ENCODE measurements at regions not wholly inside any gene's neighbourhood (a gene's known extent, or its start where the extent isn't known, plus 50 kb on each side); places are given as distances from the start of the nearest gene placed in this dataset.

- peak; percentile 74 for DNase-seq
Observed at GRCh38 chr9:4382722-4383317, 83.0 kb upstream of the GLIS3 start.

- no peak for DNase-seq
Observed at GRCh38 chr9:4381744-4382143, 81.9 kb upstream of the GLIS3 start.

- no peak for DNase-seq
Observed at GRCh38 chr9:4380406-4380805, 80.5 kb upstream of the GLIS3 start.

GRCh38 chr9:4375424-4376200, 75.7 kb upstream of the GLIS3 start:
- peak; percentile 19 for DNase-seq

- DNase-seq: no peak
Observed at GRCh38 chr9:4371108-4371507, 71.2 kb upstream of the GLIS3 start.

GRCh38 chr9:4370501-4370900, 70.6 kb upstream of the GLIS3 start:
- DNase-seq: no peak

DNA sequence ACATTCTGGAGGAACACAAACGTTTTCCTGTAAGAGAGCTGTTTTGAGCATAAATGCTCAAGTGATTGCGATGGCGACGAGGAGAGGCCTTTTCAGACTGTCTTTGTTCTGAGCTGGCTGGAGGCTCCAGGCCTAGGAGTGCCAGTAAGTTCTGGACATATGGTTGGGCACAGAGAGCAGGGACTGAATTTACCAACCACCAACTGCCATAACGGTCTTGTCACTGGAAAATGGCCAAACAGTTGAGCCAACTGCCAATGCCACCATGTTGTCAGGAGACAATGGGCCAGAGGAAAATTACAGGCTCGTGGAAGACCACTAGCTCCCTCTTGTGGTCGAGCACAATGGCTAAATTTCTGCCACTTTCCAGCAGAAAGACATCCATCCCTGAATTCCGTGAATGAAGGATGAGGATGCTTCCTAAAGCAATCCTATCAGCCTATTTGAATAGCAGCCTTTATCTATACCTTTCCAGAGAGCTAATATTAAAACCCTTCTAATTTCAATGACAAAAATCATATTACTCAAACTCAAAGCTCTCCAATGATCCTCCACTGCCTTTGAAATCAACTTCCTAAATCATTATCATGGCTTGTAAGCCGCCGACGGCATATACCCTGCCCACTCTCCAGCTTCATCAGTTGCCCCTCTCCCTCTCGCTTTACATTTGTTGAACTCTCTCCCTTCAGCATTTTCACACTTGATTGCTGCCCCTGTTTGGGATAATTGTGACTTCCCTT, 66.9 kb upstream of the GLIS3 start:
- peak; percentile 80 for DNase-seq

DNA sequence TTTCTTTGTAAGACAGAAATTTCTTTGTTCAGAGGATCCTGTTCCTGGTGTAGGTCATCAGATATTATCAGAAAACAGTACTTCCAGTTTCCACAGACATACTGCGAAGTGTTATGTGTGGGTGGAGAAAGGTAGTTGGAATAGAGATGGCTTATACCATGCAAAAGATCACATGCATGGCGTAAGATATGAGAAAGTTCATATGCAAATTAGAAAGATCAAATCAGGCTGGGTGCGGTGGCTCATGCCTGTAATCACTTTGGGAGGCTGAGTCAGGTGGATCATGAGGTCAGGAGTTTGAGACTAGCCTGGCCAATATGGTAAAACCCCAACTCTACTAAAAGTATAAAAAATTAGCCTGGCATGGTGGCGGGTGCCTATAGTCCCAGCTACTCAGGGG, 65.2 kb upstream of the GLIS3 start:
- DNase-seq: no peak

DNA sequence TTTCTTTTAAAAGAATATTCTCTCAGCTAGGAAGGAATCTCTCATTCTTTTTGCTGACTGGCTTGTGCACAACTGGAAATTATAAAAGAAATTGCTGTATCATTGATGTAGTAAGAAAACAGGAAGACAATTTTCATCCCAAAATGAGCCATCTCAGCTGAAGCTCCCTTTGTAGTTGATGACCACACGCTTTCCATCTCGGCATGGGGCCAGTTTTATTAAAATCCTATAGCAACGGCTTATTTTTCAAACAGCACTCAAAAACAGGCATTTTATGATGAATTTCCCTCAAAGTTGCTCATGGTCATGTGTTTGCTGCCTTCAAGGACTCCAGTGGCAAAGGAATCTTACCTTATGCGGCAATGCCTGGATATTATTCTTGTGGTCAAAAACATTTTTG, 62.4 kb upstream of the GLIS3 start:
- no peak for DNase-seq

DNA sequence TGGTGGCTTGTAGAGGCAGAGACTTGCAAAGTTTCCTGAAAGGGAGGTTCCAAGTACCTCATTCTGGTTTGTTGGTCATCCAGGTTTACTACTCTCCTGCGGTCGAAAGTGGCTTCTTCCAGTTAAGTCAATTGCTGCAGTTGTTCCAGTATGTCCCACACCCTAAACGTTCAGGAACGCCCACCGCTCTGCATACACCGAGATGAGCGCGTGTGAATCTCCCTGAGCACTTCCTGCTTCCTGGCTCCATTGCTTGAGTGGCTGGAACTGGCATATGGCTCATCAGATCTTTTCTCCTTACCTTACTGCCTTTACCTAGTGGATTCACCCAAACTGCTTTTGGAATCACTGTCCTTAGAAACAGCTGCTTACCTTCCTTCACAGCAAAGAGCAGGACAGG, 59.1 kb upstream of the GLIS3 start:
- no peak for DNase-seq

DNA sequence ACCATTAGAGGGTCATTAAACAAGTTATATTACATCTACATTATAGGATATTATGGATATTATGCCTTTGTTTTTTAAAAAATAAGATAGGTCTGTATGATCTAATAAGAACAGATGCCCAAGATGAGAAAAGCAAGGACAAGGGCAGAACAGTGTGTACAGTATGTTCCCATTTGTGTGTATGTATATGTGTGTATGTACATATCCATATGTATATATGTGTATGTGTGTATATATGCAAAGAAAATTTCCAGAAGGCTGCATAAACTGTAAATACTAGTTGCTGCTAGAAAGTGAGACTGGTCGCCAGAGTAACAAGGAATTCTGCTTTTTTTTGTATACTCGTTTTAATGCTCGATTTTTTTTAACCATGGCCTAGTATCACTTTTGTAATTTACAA, 58.1 kb upstream of the GLIS3 start:
- no peak for DNase-seq

DNA sequence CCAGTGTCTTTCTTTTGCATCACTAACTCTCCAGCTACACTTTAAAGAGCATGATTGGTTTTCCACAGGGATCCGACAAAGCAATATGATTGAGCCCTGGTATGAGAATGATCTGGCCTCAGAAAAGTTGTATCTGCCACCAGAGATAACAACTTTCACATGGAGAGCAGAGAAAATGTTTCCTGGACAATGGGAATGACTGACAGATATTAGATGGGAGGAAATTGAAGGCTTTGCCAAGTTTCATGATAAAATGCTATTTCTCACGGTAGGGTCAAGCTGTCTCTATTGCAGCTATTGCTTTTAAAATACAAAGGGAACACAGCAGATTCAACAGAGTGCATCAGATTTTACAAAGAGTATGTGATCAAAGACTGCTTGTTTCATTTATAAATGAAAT, 56.4 kb upstream of the GLIS3 start:
- no peak for DNase-seq

- DNase-seq: no peak
Observed at GRCh38 chr9:4353236-4353635, 53.4 kb upstream of the GLIS3 start.

- no peak for DNase-seq
Observed at GRCh38 chr9:4349816-4350418, 50.0 kb upstream of the GLIS3 start.
